Effector memory CD8-positive, alpha-beta T cell (primary cell): ENCODE measurements at regions not wholly inside any gene's neighbourhood (a gene's known extent, or its start where the extent isn't known, plus 50 kb on each side); places are given as distances from the start of the nearest gene placed in this dataset.

ENCODE experiments used
- ATAC-seq: fragments of 150-1000 bp; cut with Tn5 transposase; replicated peaks from 2 replicates; pipeline ENCODE4 v1.10.0; 2021; ENCODE audit warnings: mild to moderate bottlenecking, moderate library complexity
- DNase-seq, 3 experiments: peaks; one replicate each; pipeline ENCODE4 v3.0.0; 2021
- H3K27ac Mint-ChIP-seq, 2 donors: one replicate each; pipeline ENCODE4 v1.8.0; 2022; ENCODE audit warnings: mild to moderate bottlenecking in 2 of 2, mixed read lengths in 2 of 2, moderate library complexity in 2 of 2
- H3K27me3 Mint-ChIP-seq, 2 donors: one replicate each; pipeline ENCODE4 v1.8.0; 2022; ENCODE audit warnings: mixed read lengths in 2 of 2
- H3K36me3 Mint-ChIP-seq: one replicate; pipeline ENCODE4 v1.8.0; 2022; ENCODE audit warnings: mild to moderate bottlenecking, moderate library complexity, mixed read lengths; ENCODE audit not compliant: insufficient read depth
- H3K4me1 Mint-ChIP-seq, 2 donors: one replicate each; pipeline ENCODE4 v1.8.0; 2022; ENCODE audit warnings: low read depth in 2 of 2, mixed read lengths in 2 of 2
- H3K4me3 Mint-ChIP-seq, 2 donors: one replicate each; pipeline ENCODE4 v1.8.0; 2022; ENCODE audit warnings: mild to moderate bottlenecking in 2 of 2, mixed read lengths in 2 of 2, moderate library complexity in 2 of 2
- H3K9me3 Mint-ChIP-seq, 2 donors: one replicate each; pipeline ENCODE4 v1.8.0; 2022; ENCODE audit warnings: mixed read lengths in 2 of 2

DNA sequence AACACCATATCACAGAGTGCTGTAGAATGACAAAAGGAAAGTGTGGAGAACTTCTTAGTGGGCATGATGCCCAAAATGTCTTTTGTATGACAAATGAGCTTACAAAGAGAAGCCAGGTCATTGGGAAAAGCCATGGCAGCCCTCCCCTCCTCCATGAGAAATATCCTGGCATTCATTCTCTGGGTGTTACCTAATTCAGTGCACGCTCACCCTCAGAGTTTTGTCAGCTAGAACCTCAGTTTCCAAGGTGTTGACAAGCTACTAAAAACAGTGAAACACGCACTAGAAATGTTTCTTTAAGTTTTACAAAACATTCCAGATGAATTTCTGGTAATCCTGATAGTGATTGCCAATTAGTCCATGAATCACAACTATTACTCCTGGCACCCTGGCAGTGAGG, 105.4 kb upstream of the FSHB start:
- DNase-seq (no peak), ATAC-seq (no peak)
- no peak overlapping the region for H3K4me3 Mint-ChIP-seq
- no peak overlapping the region for H3K27ac Mint-ChIP-seq
- no peaks in the 10 kb centered on the region for H3K36me3 Mint-ChIP-seq
- no peaks in the 10 kb centered on the region for H3K4me1 Mint-ChIP-seq
- H3K27me3 Mint-ChIP-seq = peaks cover 0 to 1% of the 10 kb centered on the region in 2 donors
- H3K9me3 Mint-ChIP-seq = no peaks in the 10 kb centered on the region

DNA sequence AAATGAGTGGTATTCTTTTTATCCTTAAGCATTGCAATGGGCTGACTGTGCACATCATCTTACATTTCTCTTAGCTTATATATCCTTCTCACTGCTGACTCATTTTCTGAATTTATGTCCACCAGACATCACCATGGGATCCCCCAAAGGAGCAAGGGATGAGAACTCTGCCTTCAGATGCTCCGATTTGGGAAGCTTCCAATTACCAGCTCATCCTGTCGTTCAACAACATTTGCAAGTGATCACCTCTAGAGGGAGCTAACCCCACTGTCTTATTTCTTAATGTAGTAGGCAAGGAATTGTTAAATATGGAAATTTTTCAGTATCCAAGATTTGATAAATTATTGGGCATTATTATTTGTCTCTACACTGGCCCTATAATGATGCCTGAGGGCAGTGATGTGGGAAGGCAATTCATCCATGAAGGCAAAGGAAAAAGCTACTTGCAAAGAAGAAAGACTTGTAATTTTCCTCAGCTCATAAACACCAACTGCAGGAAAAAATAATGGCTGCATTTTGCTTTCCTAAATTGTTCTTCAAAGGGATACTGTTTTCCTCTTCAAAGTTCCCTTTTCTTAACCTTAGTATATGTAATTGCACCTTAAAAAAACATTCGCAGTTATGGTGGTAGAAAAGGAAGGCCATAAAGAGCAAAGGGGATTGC, 102.4 kb upstream of the FSHB start:
- H3K9me3 Mint-ChIP-seq = no peaks in the 10 kb centered on the region
- DNase-seq (no peak), ATAC-seq (no peak)
- H3K27ac Mint-ChIP-seq = no peak overlapping the region
- no peaks in the 10 kb centered on the region for H3K27me3 Mint-ChIP-seq
- H3K4me1 Mint-ChIP-seq = no peaks in the 10 kb centered on the region
- no peaks in the 10 kb centered on the region for H3K36me3 Mint-ChIP-seq
- no peak overlapping the region for H3K4me3 Mint-ChIP-seq

DNA sequence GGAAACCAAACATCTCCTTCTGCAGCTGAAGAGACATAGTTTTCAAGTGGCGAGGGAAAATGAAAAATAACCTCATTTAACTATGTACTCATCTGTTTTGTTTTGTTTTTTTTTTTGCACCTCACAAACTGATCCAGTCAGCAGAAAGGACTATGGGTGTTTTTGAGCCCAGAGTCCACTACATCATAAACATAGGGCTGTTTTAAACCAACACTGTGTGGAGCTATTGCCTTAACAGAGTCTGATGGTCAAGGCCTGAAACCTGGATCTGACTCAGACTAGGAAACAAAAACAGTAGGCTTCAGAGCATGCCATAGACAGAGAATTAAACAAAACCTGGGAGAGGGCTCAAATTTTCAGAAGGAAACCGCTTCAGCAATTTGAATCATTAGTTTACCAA, 99.3 kb upstream of the FSHB start:
- no peak overlapping the region for H3K27ac Mint-ChIP-seq
- DNase-seq (no peak), ATAC-seq (no peak)
- H3K4me1 Mint-ChIP-seq = no peaks in the 10 kb centered on the region
- no peak overlapping the region for H3K4me3 Mint-ChIP-seq
- H3K9me3 Mint-ChIP-seq = no peaks in the 10 kb centered on the region
- H3K27me3 Mint-ChIP-seq = no peaks in the 10 kb centered on the region
- no peaks in the 10 kb centered on the region for H3K36me3 Mint-ChIP-seq

DNA sequence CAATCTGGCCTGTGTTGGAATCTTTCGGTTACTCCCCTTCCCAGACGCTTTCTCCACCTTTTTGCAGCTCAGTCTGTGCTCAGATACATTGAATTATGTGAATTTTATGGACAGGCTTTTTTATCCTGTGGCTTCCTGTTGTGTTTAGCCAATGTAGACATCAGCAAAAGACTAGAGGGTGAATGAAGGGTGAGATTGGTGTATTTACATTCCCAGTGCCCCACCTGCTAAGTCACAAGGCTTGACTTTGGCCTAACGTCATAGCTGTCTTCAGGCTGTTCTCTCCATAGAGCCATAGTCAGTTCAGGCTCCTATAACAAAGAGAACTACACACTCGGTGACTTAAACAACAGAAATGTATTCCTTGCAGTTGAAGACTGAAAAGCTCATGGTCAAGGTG, 97.5 kb upstream of the FSHB start:
- H3K4me1 Mint-ChIP-seq = no peaks in the 10 kb centered on the region
- peak overlapping the region in 1 of 2 donors; percentile 61 for H3K27ac Mint-ChIP-seq
- no peak overlapping the region for H3K4me3 Mint-ChIP-seq
- H3K9me3 Mint-ChIP-seq = no peaks in the 10 kb centered on the region
- no peaks in the 10 kb centered on the region for H3K27me3 Mint-ChIP-seq
- DNase-seq (no peak), ATAC-seq (no peak)
- no peaks in the 10 kb centered on the region for H3K36me3 Mint-ChIP-seq

DNA sequence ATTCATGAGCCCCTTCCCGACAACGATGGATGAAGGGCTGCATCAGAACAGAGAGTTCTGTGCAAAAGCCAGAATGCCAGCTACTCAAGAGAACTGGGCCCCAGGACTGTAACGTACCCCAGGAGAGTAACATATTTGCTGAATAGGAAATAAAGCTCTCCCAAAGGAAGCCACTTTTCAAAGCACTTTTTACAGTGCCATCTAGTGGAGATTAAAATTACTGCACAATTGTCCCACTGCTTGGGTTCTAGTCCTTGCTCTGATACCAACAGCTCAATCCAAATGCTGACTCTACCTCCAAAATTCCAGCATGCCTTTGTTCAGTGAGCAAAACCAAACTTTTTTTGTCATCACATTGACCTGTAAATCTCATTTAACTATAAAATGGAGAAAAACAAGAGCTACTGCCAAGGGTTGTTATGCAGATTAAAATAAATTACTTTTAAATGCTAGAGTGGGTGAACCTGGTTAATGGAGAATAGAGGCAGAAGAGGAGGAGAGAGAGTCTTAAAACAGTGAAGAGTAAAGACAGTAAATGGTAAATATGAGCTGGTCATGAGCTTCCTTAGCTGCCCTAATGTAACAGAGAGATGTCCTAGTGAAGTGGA, 87.6 kb upstream of the FSHB start:
- no peak overlapping the region for H3K4me3 Mint-ChIP-seq
- H3K27me3 Mint-ChIP-seq = peaks cover 0 to 9% of the 10 kb centered on the region in 2 donors
- no peaks in the 10 kb centered on the region for H3K36me3 Mint-ChIP-seq
- ATAC-seq (peak; percentile 37), DNase-seq (no peak)
- H3K4me1 Mint-ChIP-seq = no peaks in the 10 kb centered on the region
- no peak overlapping the region for H3K27ac Mint-ChIP-seq
- H3K9me3 Mint-ChIP-seq = no peaks in the 10 kb centered on the region

DNA sequence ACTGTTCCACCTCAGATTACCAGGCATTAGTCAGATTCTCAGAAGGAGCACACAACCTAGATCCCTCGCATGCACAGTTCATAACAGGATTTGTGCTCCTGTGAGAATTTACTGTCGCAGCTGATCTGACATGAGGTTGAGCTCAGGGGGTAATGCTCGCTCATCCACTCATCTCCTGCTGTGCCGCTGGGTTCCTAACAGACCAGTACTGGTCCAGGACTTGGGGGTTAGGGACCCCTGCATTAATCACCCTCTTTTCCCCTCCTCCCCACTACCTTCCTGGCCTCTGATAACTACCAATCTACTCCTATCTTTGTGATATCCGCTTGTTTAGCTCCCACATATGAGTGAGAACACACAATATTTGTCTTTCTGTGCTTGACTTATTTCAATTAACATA, 83.5 kb upstream of the FSHB start:
- H3K36me3 Mint-ChIP-seq = no peaks in the 10 kb centered on the region
- no peak overlapping the region for H3K4me3 Mint-ChIP-seq
- DNase-seq = no peak

DNA sequence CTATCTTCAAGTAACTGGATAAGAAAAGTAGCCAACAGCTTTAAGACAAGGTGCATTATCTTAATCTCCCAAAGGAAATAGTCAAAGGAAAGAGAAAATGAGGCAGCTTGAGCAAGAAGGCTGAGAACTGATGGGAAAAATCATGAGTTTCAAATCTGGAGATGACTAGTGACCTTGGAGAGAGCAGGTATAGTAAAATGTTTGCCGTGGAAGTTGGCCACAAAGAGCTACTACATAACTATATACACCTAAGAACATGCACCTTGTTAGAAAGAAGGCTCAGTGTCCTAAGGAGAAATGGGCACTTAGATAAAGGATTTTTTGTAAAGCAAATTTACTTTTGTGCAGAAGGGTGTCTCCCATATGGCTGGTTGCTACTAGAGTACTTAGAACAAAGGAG, 80.8 kb upstream of the FSHB start:
- Mint-ChIP-seq H3K27ac (no peak overlapping the region), H3K4me3 (no peak overlapping the region), H3K27me3 (peaks cover 0 to 42% of the 10 kb centered on the region in 2 donors), H3K4me1 (no peaks in the 10 kb centered on the region), H3K9me3 (peaks cover 0 to 3% of the 10 kb centered on the region in 2 donors), H3K36me3 (no peaks in the 10 kb centered on the region)
- ATAC-seq = no peak
- no peak for DNase-seq

More for the DNA sequence above, 83.5 kb upstream of the FSHB start:
- Mint-ChIP-seq H3K27ac (no peak overlapping the region), H3K27me3 (peaks cover 0 to 33% of the 10 kb centered on the region in 2 donors), H3K4me1 (no peaks in the 10 kb centered on the region), H3K9me3 (peaks cover 0 to 3% of the 10 kb centered on the region in 2 donors)
- ATAC-seq = no peak

DNA sequence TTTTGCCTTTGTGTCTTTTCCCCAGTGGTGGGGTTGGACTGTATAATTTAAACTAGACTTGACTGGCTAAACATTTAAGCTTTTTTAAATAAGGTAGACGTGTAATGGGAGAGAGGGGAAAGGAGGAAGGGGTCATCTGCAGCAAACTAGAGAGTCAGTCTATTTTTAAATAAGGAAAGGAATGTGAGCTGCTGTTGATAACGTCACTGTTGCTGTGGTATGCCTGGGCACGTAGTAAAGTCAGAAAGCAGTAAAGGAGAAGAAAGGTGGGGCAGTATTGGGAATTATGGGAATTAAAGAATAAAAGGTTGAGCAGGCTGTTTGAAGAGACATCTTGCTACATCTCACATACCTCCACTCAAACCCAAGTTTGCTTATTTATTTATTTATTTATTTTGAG, 80.4 kb upstream of the FSHB start:
- no peak overlapping the region for H3K27ac Mint-ChIP-seq
- no peak overlapping the region for H3K4me3 Mint-ChIP-seq
- no peaks in the 10 kb centered on the region for H3K4me1 Mint-ChIP-seq
- ATAC-seq (no peak), DNase-seq (no peak)
- peaks cover 0 to 3% of the 10 kb centered on the region in 2 donors for H3K9me3 Mint-ChIP-seq
- no peaks in the 10 kb centered on the region for H3K36me3 Mint-ChIP-seq
- H3K27me3 Mint-ChIP-seq = peaks cover 0 to 42% of the 10 kb centered on the region in 2 donors

DNA sequence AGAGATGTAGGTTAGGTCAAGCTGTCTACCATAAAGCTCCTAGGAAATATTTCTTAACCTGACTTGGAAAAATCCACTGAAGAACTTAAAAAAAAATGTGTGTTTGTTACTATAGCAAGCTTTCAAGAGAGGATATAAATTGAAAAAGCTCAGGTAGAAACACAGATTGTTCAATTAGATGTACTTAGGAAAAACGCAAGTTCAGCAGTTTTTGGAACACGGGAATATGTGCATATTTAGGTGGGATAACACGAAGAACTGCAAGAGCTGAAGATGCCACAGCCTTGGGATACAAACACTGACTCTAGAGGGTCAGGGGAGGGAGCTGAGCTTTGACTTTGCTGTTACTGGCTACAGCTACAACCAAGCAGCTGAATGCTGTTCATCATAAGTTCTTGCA, 77.8 kb upstream of the FSHB start:
- Mint-ChIP-seq H3K27ac (no peak overlapping the region), H3K9me3 (peaks cover 0 to 3% of the 10 kb centered on the region in 2 donors), H3K36me3 (no peaks in the 10 kb centered on the region), H3K27me3 (peaks cover 0 to 32% of the 10 kb centered on the region in 2 donors), H3K4me3 (no peak overlapping the region), H3K4me1 (no peaks in the 10 kb centered on the region)
- DNase-seq (no peak), ATAC-seq (no peak)

DNA sequence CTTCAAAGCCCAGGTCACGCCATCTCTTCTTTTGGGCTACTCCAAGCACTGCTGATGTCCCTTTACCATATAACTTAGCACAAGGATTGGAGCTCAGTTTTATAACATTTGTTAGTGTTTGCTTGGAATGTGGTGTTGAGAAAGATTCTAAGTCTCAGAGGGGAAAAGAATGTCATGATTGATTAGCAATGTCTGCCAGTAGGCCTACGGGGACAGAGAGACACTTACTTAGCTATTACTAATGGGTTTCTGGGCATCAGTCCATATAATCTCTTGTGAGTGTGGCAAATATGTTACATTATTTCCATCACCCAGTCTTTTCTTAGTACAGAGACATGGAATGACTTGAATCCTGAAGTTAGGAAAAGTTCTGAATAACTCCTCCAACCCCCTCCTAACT, 75.4 kb upstream of the FSHB start:
- peaks cover 0 to 34% of the 10 kb centered on the region in 2 donors for H3K27me3 Mint-ChIP-seq
- ATAC-seq (no peak), DNase-seq (no peak)
- no peak overlapping the region for H3K4me3 Mint-ChIP-seq
- no peaks in the 10 kb centered on the region for H3K4me1 Mint-ChIP-seq
- no peak overlapping the region for H3K27ac Mint-ChIP-seq
- H3K36me3 Mint-ChIP-seq = no peaks in the 10 kb centered on the region
- H3K9me3 Mint-ChIP-seq = peaks cover 0 to under 1% of the 10 kb centered on the region in 2 donors

DNA sequence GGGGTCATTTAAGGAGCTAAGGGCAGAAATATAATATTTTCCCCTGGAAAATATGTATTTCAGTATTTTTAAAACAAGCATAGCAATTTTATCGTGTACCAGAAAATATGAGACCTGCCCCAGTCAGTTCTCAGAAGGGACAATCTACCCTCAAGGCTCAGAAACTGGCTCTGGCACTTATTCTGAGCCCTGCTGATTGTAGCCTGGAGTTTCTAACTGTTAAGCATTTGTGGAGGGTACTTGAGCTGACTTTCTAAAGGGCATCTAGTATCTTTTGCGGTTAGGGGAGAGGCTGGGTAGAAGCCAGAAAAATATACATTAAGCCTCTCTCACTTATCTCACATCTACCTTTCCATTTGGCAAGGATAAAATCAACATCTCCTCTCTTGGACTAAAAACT, 71.3 kb upstream of the FSHB start:
- H3K9me3 Mint-ChIP-seq = no peaks in the 10 kb centered on the region
- H3K4me3 Mint-ChIP-seq = no peak overlapping the region
- DNase-seq (no peak), ATAC-seq (no peak)
- H3K27ac Mint-ChIP-seq = no peak overlapping the region
- H3K27me3 Mint-ChIP-seq = peaks cover 0 to 27% of the 10 kb centered on the region in 2 donors
- peaks cover 4% of the 10 kb centered on the region for H3K36me3 Mint-ChIP-seq
- H3K4me1 Mint-ChIP-seq = no peaks in the 10 kb centered on the region

DNA sequence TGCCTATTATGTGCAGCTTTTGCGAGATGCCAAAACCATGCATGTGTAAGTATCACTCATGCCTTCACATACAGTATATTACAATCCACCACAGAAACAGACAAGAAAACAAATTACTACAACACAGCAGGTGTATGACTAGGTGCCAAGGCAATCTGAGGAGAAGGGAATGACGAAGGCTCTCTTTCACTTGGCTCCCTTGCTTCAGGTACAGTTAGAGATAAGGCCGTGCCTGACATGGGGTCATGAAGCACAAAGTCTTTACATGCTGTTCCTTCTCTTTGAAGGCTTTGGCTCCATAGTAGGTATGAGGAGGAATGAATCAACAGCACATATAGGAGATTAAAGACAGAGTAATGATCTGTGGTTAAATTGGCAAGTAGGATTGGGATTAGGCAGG, 65.2 kb upstream of the FSHB start:
- DNase-seq (no peak), ATAC-seq (no peak)
- peaks cover 0 to 17% of the 10 kb centered on the region in 2 donors for H3K27me3 Mint-ChIP-seq
- peaks cover 0 to 1% of the 10 kb centered on the region in 2 donors for H3K9me3 Mint-ChIP-seq
- peaks cover 4% of the 10 kb centered on the region for H3K36me3 Mint-ChIP-seq
- H3K4me1 Mint-ChIP-seq = no peaks in the 10 kb centered on the region
- no peak overlapping the region for H3K27ac Mint-ChIP-seq
- no peak overlapping the region for H3K4me3 Mint-ChIP-seq

DNA sequence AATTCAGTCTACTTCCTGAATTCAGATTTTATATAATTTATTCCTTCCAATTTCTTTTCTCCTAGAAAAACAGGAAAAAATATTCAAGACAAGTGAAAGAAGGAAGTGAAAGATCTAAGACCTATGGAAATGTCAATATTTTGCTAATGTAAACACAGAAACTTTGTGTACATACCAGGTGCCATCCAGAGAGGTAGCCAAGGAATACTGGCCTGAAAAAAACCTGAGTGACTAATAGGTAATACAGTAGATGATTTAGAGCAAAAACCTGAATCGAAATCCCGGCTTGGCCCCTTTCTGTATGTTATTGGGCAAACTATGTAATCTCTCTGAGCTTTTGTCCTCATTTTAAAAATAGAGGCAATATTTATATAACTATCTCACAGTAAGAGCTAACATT, 59.2 kb upstream of the FSHB start:
- no peak overlapping the region for H3K27ac Mint-ChIP-seq
- DNase-seq (no peak), ATAC-seq (no peak)
- H3K4me1 Mint-ChIP-seq = no peaks in the 10 kb centered on the region
- H3K4me3 Mint-ChIP-seq = no peak overlapping the region
- no peaks in the 10 kb centered on the region for H3K36me3 Mint-ChIP-seq
- peaks cover 0 to 1% of the 10 kb centered on the region in 2 donors for H3K9me3 Mint-ChIP-seq
- H3K27me3 Mint-ChIP-seq = peaks cover 0 to 7% of the 10 kb centered on the region in 2 donors

DNA sequence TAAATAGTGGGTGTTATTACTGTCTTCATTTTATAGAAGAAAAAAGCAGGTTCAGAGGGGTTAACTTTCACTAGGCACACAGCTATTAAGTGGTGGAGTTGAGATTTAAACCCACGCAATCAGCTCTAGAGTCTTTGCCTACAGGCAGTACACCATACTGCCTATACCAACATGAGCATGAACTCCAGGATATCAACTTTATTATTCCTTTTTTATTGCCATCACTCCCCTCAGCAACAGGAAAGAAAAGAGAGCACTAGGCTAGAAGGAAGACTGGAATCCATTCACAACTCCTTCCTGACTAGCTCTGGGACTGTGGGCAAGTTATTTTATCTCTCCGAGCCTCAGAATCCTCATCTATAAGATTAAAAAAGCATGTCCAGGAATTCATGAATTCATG, 58.7 kb upstream of the FSHB start:
- Mint-ChIP-seq H3K36me3 (no peaks in the 10 kb centered on the region), H3K27ac (no peak overlapping the region), H3K27me3 (peaks cover 0 to 12% of the 10 kb centered on the region in 2 donors), H3K4me3 (no peak overlapping the region), H3K9me3 (peaks cover 0 to 1% of the 10 kb centered on the region in 2 donors), H3K4me1 (no peaks in the 10 kb centered on the region)
- ATAC-seq (no peak), DNase-seq (no peak)
